BLaER1 treated with 17β-estradiol and CSF1 and Interleukin-3, amounts not matched to agents 10 nM and 100 nM (cell line): ENCODE measurements at regions not wholly inside any gene's neighbourhood (a gene's known extent, or its start where the extent isn't known, plus 50 kb on each side); places are given as distances from the start of the nearest gene placed in this dataset.

ENCODE experiments used
- H3K27ac ChIP-seq, 11 experiments: shearing (Covaris generic); formaldehyde crosslinking; 2 replicates each; pipeline ENCODE4 v1.8.1; 2022
- H3K27me3 ChIP-seq, 11 experiments: shearing (Covaris generic); formaldehyde crosslinking; 2 replicates each; pipeline ENCODE4 v1.8.1; 2022
- H3K36me3 ChIP-seq, 11 experiments: shearing (Covaris generic); formaldehyde crosslinking; 2 replicates each; pipeline ENCODE4 v1.8.1; 2022
- H3K4me1 ChIP-seq, 10 experiments: shearing (Covaris generic); formaldehyde crosslinking; 2 replicates each; pipeline ENCODE4 v1.8.1; 2022
- H3K4me2 ChIP-seq, 11 experiments: shearing (Covaris generic); formaldehyde crosslinking; 2 replicates each; pipeline ENCODE4 v1.8.1; 2022
- H3K4me3 ChIP-seq, 10 experiments: shearing (Covaris generic); formaldehyde crosslinking; 2 replicates each; pipeline ENCODE4 v1.8.1; 2022
- H3K9ac ChIP-seq, 11 experiments: shearing (Covaris generic); formaldehyde crosslinking; 2 replicates each; pipeline ENCODE4 v1.8.1; 2022
- H3K9me3 ChIP-seq, 11 experiments: shearing (Covaris generic); formaldehyde crosslinking; replicated peaks in 1 of 11; 2 replicates each; pipeline ENCODE4 v1.8.1; 2022
- H4K20me1 ChIP-seq, 11 experiments: shearing (Covaris generic); formaldehyde crosslinking; 2 replicates each; pipeline ENCODE4 v1.8.1; 2022
- Cebpa-rat ChIP-seq, 11 experiments: shearing (Covaris generic); IDR thresholded peaks; 2 replicates each; pipeline ENCODE4 v1.8.1; 2022

DNA sequence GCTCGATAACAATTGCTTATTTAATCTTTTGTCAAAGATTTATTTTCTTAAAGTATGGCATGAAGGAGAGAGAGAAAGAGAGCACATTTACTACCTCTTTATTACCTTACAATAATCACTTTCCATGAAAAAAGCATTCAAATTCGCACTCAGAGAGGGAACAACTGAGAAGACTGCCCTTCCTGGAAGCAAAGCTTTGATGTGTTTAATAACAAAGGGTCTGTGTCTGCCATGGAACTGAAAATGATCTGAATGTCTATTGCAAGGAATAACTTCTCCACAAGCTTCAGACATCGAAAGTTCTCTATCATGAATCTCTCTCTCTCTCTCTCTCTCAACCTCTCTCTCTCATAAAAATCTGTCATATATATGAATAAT, 308.9 kb downstream of the HDGFL1 start:
- Histone ChIP-seq H3K4me2 (no peak overlapping the region), H3K4me3 (no peak overlapping the region), H4K20me1 (no peaks in the 10 kb centered on the region), H3K36me3 (no peaks in the 10 kb centered on the region), H3K27ac (no peak overlapping the region), H3K9ac (no peak overlapping the region), H3K9me3 (peaks cover 0 to 10% (median 6%) of the 10 kb centered on the region in 11 experiments; a peak in 7 of 22 replicates), H3K4me1 (no peaks in the 10 kb centered on the region), H3K27me3 (no peaks in the 10 kb centered on the region)
- no peak for TF ChIP-seq Cebpa-rat (IDR thresholded peaks at IDR 0.05)

DNA sequence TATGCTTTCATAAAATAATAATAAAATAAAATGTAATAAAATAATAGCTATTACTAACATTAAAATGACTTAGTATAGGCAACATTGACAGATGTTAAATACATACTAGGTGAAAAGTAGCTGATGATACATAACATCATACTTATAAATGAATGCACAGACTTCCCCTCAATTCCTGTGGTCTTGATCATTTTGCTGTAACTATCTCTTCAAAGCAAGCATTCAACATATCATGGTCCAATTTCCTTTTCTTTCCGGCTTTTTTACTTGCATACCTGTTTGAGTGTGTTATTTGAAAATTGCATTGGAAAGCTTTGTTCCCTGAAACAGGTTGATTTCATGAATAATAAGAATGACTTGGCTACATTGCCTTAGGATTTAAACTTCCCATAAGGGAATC, 309.3 kb downstream of the HDGFL1 start:
- H4K20me1 ChIP-seq: no peaks in the 10 kb centered on the region
- H3K4me2 ChIP-seq: no peak overlapping the region
- no peaks in the 10 kb centered on the region for H3K4me1 ChIP-seq
- H3K9ac ChIP-seq: no peak overlapping the region
- no peak overlapping the region for H3K4me3 ChIP-seq
- H3K27ac ChIP-seq: no peak overlapping the region
- no peaks in the 10 kb centered on the region for H3K36me3 ChIP-seq
- no peak for TF ChIP-seq Cebpa-rat (IDR thresholded peaks at IDR 0.05)
- peaks cover 0 to 10% (median 6%) of the 10 kb centered on the region in 11 experiments; a peak in 7 of 22 replicates for H3K9me3 ChIP-seq
- no peaks in the 10 kb centered on the region for H3K27me3 ChIP-seq

DNA sequence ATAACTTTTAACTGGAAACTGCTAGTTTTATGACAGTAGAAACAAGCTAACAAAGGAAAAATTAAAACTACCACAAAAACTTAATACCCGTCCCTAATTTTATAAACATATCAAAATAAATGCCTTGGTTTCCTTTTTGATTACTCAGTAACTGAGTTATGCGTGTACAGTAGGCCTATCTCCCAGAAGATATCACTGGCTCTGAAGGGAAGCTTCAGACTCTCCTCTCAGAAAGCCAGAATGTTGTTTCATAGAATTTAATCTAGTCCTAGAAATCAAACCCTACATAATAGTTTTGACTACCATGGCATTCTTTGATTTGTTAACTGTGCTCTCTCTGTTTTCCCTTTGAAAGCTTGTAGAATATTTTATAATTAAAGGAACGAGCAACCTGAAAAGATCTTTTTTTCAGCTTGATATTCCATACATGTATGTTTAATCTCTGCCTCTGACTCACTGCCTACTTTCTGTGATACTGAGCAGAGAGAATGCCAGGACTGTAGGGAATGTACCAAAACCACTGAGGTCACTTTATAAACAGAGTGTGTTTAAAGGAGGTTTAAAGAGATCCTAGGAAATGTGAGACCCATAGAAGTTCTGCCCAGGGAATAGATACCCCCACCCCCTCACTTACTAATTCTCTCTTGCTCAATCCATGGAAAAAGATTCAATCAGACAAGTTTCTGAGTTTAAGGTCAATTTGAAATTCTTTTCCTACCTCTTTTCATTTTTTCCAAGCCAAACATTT, 311.5 kb downstream of the HDGFL1 start:
- no peak for TF ChIP-seq Cebpa-rat (IDR thresholded peaks at IDR 0.05)
- Histone ChIP-seq H3K27me3 (no peaks in the 10 kb centered on the region), H3K4me1 (no peaks in the 10 kb centered on the region), H3K27ac (no peak overlapping the region), H3K9me3 (peaks cover 0 to 6% (median under 1%) of the 10 kb centered on the region in 11 experiments; a peak in 2 of 22 replicates), H3K4me2 (no peak overlapping the region), H3K4me3 (no peak overlapping the region), H3K36me3 (no peaks in the 10 kb centered on the region), H3K9ac (no peak overlapping the region), H4K20me1 (no peaks in the 10 kb centered on the region)

DNA sequence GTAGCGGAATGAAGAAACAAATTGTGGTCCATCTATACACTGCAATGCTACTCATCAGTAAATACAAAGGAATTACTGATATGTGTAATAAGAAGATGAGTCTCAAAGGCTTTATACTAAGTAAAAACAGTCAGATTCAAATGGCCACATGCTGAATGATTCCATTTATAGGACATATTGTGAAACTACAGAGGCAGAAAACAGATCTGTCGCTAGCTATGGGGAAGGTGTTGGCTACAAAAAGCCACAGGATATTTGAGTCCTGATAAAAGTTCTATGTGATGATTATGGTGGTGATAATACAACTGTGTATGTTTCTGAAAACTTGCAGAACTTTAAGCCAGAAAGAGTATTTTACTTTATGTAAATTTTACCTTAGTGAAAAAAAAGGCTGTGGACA, 313.2 kb downstream of the HDGFL1 start:
- Histone ChIP-seq H3K4me3 (no peak overlapping the region), H4K20me1 (no peaks in the 10 kb centered on the region), H3K9ac (no peak overlapping the region), H3K36me3 (no peaks in the 10 kb centered on the region), H3K27me3 (no peaks in the 10 kb centered on the region), H3K4me2 (no peak overlapping the region), H3K4me1 (no peaks in the 10 kb centered on the region), H3K9me3 (no peaks in the 10 kb centered on the region), H3K27ac (no peak overlapping the region)
- TF ChIP-seq Cebpa-rat (IDR thresholded peaks at IDR 0.05): no peak

DNA sequence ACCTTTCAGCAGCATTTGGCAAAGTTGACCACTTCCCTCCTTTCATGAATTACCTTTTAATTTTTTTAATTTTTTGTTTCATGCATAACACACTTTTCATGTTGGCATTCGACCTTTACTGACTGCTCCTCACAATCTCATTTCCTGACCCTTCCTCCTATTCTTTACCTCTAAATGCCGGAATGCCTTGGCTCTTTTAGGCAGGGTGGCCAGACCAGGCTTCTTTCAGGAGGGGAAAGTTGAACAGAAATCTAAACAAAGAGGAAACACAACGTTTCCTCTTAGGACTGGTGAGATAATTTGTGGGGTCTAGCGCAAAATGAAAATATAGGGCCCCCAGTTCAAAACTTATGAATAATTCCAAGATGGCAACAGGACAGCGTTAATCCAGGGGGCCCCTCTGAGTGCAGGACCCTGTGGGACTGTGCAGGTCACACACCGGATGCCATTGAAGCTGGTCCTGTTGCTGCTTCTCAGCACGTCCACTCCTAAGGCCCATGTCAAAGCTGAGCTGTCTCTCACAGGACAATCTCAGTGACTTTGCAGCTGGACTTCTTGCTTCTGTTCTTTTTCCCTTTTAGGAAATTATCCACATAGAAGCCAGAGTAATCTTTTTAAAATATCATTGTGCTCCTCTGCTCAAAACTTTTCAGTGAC, 313.8 kb downstream of the HDGFL1 start:
- no peak for TF ChIP-seq Cebpa-rat (IDR thresholded peaks at IDR 0.05)
- Histone ChIP-seq H3K4me3 (no peak overlapping the region), H3K4me1 (no peaks in the 10 kb centered on the region), H3K27ac (no peak overlapping the region), H3K9ac (no peak overlapping the region), H4K20me1 (no peaks in the 10 kb centered on the region), H3K36me3 (no peaks in the 10 kb centered on the region), H3K4me2 (no peak overlapping the region), H3K27me3 (no peaks in the 10 kb centered on the region), H3K9me3 (no peaks in the 10 kb centered on the region)

DNA sequence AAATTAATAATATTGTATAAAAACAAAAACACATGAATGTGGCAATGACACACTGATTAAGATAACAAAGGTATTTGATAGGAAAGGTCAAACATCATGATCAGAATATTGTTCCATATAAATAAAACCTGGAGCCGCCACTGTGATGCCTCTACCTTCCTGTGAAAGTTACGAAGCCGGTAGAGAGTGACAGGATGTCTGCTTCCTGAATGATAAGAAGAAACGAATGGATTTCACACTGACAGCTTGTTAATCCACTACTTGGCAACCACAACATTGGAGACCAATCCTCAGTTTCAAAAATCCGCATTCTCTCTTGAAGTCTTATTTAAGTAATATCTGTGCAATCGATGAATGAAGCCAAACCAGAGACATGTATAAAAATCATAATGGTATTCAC, 315.1 kb downstream of the HDGFL1 start:
- H3K4me3 ChIP-seq: no peak overlapping the region
- no peaks in the 10 kb centered on the region for H3K27me3 ChIP-seq
- H4K20me1 ChIP-seq: no peaks in the 10 kb centered on the region
- no peak for TF ChIP-seq Cebpa-rat (IDR thresholded peaks at IDR 0.05)
- no peaks in the 10 kb centered on the region for H3K36me3 ChIP-seq
- H3K27ac ChIP-seq: no peak overlapping the region
- H3K9me3 ChIP-seq: no peaks in the 10 kb centered on the region
- no peak overlapping the region for H3K4me2 ChIP-seq
- no peak overlapping the region for H3K9ac ChIP-seq
- no peaks in the 10 kb centered on the region for H3K4me1 ChIP-seq

DNA sequence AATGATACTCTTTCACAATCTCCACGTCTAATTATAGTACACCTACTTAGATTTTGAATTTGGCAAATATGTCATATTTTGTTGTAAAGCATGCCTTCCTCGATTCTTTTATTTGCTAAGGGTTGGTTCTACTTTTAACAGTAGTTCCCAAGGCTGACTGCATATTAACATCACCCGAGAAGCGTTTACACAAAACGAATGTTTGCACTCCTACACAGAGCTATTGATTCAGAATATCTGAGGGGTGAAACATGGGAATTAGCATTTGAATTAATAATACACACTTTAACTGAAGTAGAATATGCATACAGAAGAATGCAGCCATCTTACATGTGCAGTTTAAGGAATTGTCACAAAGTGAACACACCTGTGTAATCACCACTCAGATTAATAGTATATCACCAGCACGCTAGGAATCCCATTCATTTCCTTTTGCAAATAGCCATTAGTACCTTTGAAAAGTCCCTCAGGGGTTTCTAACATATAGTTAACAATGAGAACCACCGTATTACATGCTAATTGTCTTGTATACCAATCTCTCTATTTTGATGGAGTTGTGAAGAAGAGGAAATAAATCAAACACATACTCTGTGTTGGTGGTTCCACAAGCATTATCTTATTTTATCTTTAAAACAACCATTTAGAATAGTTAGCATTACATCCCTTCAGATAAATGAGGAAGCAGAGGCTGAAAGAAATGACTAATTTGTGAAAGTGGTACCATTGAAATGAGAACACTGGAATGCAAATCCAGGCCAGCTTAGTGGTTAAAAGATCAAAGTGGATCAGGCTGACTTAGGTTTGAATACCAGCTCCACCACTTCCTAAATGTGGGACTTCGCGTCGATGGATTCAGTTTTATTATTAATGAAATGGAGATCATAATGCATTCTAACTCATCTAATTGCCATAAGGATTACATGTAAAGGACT, 317.6 kb downstream of the HDGFL1 start:
- H3K4me2 ChIP-seq: no peak overlapping the region
- TF ChIP-seq Cebpa-rat (IDR thresholded peaks at IDR 0.05): no peak

DNA sequence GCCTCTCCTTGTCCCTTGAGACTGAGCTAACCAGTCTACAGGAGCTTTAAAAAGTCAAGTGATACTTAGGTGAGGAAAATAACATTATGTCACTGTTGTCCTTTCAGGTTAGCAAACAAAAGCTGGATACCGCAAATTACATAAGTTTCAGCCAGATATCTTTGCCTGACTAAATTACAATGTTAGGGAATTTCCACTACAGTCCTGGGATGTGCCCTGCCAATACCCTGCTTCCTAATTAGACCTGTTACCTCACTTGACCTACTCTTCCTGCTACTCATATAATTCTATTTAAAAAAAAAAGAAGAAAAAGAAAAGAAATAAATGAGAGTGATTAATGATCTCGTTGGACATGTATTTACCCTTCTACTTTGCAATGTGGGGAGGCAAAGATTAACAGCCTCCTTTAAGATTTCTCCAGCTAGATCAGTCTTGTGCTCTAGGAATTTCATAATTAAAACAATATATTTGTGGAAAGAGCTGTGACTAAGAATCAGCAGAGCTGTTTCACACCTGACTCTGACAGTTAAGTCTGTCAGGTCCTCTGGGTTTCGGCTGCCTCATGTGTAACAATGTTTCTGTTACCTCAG, 318.9 kb downstream of the HDGFL1 start:
- no peak overlapping the region for H3K9ac ChIP-seq
- no peak for TF ChIP-seq Cebpa-rat (IDR thresholded peaks at IDR 0.05)
- no peaks in the 10 kb centered on the region for H3K36me3 ChIP-seq
- no peaks in the 10 kb centered on the region for H3K9me3 ChIP-seq
- H3K4me3 ChIP-seq: no peak overlapping the region
- H3K27me3 ChIP-seq: no peaks in the 10 kb centered on the region
- H3K27ac ChIP-seq: no peak overlapping the region
- H3K4me2 ChIP-seq: no peak overlapping the region
- H4K20me1 ChIP-seq: no peaks in the 10 kb centered on the region
- H3K4me1 ChIP-seq: 0 out of 20 replicates have a peak, but pooled peaks cover 0 to 5% (median 0%) of the 10 kb centered on the region in 10 experiments

More for the DNA sequence above, 317.6 kb downstream of the HDGFL1 start:
- H3K36me3 ChIP-seq: no peaks in the 10 kb centered on the region
- H3K27ac ChIP-seq: no peak overlapping the region
- no peaks in the 10 kb centered on the region for H3K4me1 ChIP-seq
- no peaks in the 10 kb centered on the region for H4K20me1 ChIP-seq
- H3K9ac ChIP-seq: no peak overlapping the region
- H3K4me3 ChIP-seq: no peak overlapping the region
- H3K9me3 ChIP-seq: no peaks in the 10 kb centered on the region
- no peaks in the 10 kb centered on the region for H3K27me3 ChIP-seq

DNA sequence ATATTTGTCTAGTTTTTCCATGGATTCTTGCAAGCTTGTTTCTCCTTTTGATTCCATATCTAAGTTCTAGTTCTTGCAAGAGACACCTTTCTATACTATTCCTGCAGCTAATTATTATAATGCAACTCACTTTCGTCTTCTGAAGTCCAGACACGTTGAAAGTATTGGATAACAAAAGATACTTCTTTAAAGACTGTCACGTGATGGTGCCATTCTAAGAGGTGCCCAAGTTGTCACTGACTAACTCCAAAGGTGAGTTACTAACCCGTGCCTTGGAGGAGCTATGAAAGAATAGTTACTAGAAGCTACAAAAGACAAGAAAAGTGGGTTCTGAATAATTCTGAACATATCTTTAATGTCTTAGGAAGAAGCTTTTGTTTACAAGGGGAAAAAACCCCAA, 322.6 kb downstream of the HDGFL1 start:
- no peaks in the 10 kb centered on the region for H4K20me1 ChIP-seq
- H3K9me3 ChIP-seq: no peaks in the 10 kb centered on the region
- H3K4me2 ChIP-seq: no peak overlapping the region
- no peak for TF ChIP-seq Cebpa-rat (IDR thresholded peaks at IDR 0.05)
- 0 out of 20 replicates have a peak, but pooled peaks cover 0 to 5% (median 0%) of the 10 kb centered on the region in 10 experiments for H3K4me1 ChIP-seq
- H3K9ac ChIP-seq: no peak overlapping the region
- no peak overlapping the region for H3K27ac ChIP-seq
- H3K36me3 ChIP-seq: no peaks in the 10 kb centered on the region
- H3K27me3 ChIP-seq: no peaks in the 10 kb centered on the region
- no peak overlapping the region for H3K4me3 ChIP-seq
